T-helper 17 cell (primary cell): ENCODE measurements at regions not wholly inside any gene's neighbourhood (a gene's known extent, or its start where the extent isn't known, plus 50 kb on each side); places are given as distances from the start of the nearest gene placed in this dataset.

Experiments used
- ATAC-seq: fragments of 150-1000 bp; cut with Tn5 transposase; 2 replicates; pipeline ENCODE4 v1.10.0; 2021; ENCODE audit warnings: mild to moderate bottlenecking, moderate library complexity
- DNase-seq, 3 donors: peaks; one replicate each; pipeline versions ENCODE4 v3.0.0 to v3.0.0-alpha.2; 2020 to 2021
- H3K9me3 ChIP-seq: one replicate; pipeline ENCODE4 v1.7.0; 2013; ENCODE audit warnings: low read length, mild to moderate bottlenecking; ENCODE audit not compliant: control insufficient read depth, poor library complexity, severe bottlenecking
- H3K27ac Mint-ChIP-seq: one replicate; pipeline ENCODE4 v1.8.0; 2022; ENCODE audit warnings: mild to moderate bottlenecking, moderate library complexity, mixed read lengths
- H3K27me3 Mint-ChIP-seq: one replicate; pipeline ENCODE4 v1.8.0; 2022; ENCODE audit warnings: mixed read lengths
- H3K36me3 Mint-ChIP-seq: one replicate; pipeline ENCODE4 v1.8.0; 2022; ENCODE audit warnings: low read depth, mixed read lengths
- H3K4me1 Mint-ChIP-seq: one replicate; pipeline ENCODE4 v1.8.0; 2022; ENCODE audit warnings: mild to moderate bottlenecking, mixed read lengths
- H3K4me3 Mint-ChIP-seq: one replicate; pipeline ENCODE4 v1.8.0; 2022; ENCODE audit warnings: mild to moderate bottlenecking, moderate library complexity, mixed read lengths

DNA sequence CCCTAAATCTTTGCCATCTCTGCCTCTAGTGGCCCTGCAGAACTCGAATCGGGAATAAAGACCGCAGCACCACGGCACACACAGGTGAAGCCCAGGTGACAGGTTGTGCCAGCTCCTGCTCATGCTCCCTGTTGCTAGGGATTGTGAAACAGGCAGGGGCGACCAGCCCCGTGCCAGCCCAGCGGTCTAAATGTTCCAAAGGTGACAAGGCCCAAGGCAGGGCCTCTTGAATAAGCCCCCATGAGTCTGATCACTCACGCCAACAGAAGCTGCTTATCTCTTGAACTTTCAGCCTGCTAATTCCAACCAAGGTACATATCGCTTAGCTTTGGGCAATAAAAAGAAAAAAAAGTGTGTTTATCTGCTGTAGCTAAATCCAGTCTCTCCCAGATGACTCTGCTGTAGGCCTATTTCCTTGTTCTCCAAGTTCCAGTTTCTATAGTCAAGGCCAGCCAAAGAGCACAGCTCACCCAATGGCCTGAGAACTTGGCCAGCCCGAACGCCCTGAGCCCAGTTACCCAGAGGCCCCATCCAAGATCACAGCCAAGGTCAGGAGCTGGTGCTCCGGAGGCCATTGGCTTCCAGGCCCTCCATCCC, 191.1 kb upstream of the GPR12 start:
- Mint-ChIP-seq H3K36me3 (no peaks in the 10 kb centered on the region), H3K4me1 (no peaks in the 10 kb centered on the region), H3K27me3 (peaks cover 16% of the 10 kb centered on the region), H3K27ac (no peak overlapping the region), H3K4me3 (no peak overlapping the region)
- H3K9me3 ChIP-seq: no peaks in the 10 kb centered on the region
- no peak for ATAC-seq
- DNase-seq: no peak

DNA sequence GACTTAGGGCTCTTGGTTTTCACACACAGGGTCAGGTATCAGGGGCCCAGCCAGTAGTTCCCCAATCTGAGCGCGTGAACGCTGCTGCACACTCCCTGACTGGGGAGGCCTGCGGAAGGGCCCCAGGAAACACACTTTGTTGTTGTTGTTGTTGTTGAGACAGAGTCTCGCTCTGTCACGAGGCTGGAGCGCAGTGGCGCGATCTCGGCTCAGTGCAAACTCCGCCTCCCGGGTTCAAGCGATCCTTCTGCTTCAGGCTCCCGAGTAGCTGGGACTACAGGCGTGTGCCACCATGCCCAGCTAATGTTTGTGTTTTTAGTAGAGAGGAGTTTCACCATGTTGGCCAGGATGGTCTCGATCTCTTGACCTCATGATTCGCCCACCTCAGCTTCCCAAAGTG, 190.4 kb upstream of the GPR12 start:
- H3K36me3 Mint-ChIP-seq: no peaks in the 10 kb centered on the region
- H3K27me3 Mint-ChIP-seq: peaks cover 18% of the 10 kb centered on the region
- peaks cover 3% of the 10 kb centered on the region for H3K4me1 Mint-ChIP-seq
- no peak for DNase-seq
- no peak overlapping the region for H3K27ac Mint-ChIP-seq
- H3K4me3 Mint-ChIP-seq: no peak overlapping the region
- ATAC-seq: no peak
- H3K9me3 ChIP-seq: no peaks in the 10 kb centered on the region

DNA sequence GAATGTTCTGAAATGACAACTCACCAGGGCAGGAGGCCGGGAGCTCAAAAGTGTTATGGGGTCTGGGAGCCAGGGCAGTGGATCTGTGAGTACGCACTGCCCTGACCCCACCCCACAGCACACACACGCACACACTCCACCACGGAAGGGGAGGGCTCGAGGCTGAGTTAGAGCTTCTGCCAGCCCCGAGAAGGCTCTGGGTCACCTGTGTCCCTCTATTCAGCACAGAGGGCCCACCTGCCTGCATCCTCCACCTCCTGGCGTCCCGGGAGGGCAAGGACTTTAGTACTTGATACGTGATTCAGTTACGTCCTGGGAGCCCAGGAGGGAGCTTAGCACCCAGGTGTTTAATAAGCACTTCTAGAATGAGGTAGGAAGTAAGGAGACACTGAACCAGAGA, 190.0 kb upstream of the GPR12 start:
- peak overlapping the region; percentile 79 for H3K27ac Mint-ChIP-seq
- no peak overlapping the region for H3K4me3 Mint-ChIP-seq
- DNase-seq (no peak), ATAC-seq (no peak)
- H3K4me1 Mint-ChIP-seq: peaks cover 3% of the 10 kb centered on the region
- H3K36me3 Mint-ChIP-seq: no peaks in the 10 kb centered on the region
- H3K9me3 ChIP-seq: no peaks in the 10 kb centered on the region
- peaks cover 21% of the 10 kb centered on the region for H3K27me3 Mint-ChIP-seq

DNA sequence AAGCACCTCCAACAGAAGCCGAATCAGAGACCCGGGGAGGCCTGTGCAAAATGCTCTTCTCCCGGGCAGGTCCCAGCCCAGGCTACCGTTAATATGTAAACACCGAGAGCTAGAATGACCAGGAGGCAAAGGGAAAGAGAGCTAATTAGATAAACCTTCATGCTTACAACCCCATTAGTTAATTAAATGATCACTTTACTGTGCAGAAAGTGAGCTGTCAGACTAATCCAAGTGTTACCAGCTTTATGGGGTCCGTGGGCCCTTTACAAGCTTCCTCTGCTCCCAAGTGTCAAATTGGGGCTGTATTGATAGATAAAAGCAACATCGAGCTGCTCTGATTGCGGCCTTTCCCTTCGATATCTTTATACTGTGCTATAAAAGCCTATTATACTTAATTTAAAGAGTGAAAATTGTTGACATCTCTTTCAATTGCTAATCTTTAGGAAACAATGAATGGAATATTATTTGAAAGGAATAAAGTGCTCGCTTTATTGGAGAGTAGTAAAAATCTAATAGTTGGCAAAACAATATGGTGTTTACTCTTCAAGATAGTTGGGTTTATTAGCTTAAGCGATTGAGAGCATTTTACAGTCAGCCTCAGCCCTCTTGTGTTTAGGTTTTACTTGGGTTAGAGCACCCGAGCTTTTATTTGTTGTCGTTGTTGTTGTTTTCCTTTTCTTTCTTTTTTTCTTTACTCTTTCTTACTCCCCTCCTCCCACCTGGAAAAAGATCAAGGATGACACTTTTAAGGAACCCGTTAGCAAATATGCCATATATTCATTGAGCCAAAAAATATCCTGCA, 189.3 kb upstream of the GPR12 start:
- H3K27me3 Mint-ChIP-seq: peaks cover 19% of the 10 kb centered on the region
- H3K36me3 Mint-ChIP-seq: no peaks in the 10 kb centered on the region
- H3K27ac Mint-ChIP-seq: peak overlapping the region; percentile 79
- ATAC-seq: no peak
- H3K4me3 Mint-ChIP-seq: no peak overlapping the region
- peaks cover 3% of the 10 kb centered on the region for H3K4me1 Mint-ChIP-seq
- DNase-seq: no peak
- H3K9me3 ChIP-seq: no peaks in the 10 kb centered on the region

DNA sequence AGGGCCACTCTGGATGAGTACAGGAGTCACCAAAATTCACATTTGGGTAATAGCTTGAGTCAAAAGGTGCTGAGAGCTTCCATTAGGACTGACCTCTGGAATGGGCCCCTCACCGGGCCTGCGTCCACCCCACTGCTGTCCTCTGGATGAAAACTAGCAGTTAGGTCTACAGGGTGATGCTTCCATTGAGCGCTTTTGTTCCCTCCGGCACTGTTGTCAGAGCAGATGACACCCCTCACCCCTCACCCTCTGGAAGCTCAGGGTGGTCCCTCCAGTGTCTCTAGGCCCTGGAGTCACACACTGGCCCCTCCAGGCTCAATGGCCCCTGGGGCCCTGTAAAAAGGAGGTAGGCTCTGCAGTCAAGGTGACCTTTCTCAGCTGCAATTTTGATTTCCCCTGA, 187.8 kb upstream of the GPR12 start:
- ATAC-seq: no peak
- no peak for DNase-seq
- no peaks in the 10 kb centered on the region for H3K36me3 Mint-ChIP-seq
- no peak overlapping the region for H3K4me3 Mint-ChIP-seq
- peaks cover 3% of the 10 kb centered on the region for H3K4me1 Mint-ChIP-seq
- no peaks in the 10 kb centered on the region for H3K9me3 ChIP-seq
- H3K27ac Mint-ChIP-seq: no peak overlapping the region
- peaks cover 17% of the 10 kb centered on the region for H3K27me3 Mint-ChIP-seq

DNA sequence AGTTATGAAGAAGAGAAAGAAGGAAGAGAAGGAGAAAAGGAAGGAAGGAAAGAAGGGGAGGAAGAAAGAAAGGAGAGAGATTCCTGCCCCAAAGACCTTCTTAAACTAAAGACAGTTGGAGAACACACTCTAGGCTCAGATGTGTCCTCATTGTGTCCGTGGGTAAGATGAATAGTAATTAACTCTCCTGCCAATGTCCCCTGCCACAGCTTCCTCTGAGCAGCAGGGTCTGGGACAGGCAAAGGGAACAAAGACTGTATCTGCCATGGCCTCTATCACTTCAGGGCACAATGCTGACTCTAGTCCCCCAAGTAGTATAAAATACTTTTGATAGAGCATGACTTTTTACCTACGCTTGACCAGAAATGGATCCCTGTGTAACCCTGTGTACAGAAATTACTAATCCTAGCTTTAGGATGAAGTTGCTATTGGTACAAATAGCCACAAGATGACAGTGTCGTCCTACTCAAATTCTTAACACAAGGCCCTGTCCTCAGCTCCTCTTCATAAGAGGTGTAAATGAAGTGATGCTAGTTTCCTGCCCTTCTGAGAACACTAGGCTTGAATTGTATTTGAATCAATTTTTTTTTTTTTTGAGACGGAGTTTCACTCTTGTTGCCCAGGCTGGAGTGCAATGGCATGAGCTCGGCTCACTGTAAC, 186.2 kb upstream of the GPR12 start:
- Mint-ChIP-seq H3K36me3 (no peaks in the 10 kb centered on the region), H3K27me3 (peaks cover 32% of the 10 kb centered on the region), H3K4me3 (no peak overlapping the region), H3K4me1 (peaks cover 3% of the 10 kb centered on the region), H3K27ac (no peak overlapping the region)
- no peak for ATAC-seq
- no peaks in the 10 kb centered on the region for H3K9me3 ChIP-seq
- no peak for DNase-seq

DNA sequence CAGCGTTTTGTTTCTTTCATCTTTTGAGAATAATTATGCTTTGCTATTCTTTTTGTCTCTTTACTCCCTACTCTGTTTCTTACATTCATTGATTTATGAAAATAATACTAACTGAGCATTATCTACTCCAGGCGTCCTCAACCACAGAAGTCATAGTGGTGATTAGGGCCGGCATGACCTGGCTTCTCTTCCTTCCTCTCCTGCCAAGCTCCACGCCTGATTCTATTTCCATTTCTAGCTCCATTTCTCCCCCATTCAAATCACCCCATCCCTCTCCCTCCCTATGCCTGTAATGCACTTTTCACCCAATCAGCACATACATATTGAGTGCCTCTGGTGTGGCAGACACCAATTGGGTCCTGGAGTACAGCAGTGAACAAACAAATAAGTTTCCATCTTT, 183.2 kb upstream of the GPR12 start:
- DNase-seq (no peak), ATAC-seq (no peak)
- H3K4me1 Mint-ChIP-seq: peaks cover 3% of the 10 kb centered on the region
- no peaks in the 10 kb centered on the region for H3K9me3 ChIP-seq
- no peak overlapping the region for H3K4me3 Mint-ChIP-seq
- peaks cover 45% of the 10 kb centered on the region for H3K27me3 Mint-ChIP-seq
- H3K36me3 Mint-ChIP-seq: no peaks in the 10 kb centered on the region
- H3K27ac Mint-ChIP-seq: no peak overlapping the region

DNA sequence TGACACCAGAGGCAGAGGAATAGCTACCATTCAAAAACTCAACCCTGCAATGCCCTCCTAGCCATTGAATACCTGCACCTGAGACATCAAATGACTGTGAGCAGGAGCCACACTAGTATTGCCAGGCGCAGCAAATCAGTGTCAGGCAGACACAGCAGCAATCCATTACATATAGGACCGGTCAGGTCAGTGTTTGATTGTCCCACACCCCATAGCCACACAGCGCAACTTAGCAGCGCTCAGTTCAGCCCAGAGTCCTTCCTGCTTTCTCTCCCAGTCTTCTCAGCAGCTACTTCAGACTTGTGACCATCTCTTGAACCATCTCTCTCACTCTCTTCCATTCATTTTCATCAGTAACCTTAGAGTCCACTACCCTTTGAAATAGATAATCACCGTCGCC, 181.6 kb upstream of the GPR12 start:
- ATAC-seq: no peak
- no peak for DNase-seq
- H3K36me3 Mint-ChIP-seq: no peaks in the 10 kb centered on the region
- peaks cover 45% of the 10 kb centered on the region for H3K27me3 Mint-ChIP-seq
- H3K4me1 Mint-ChIP-seq: peaks cover 3% of the 10 kb centered on the region
- H3K27ac Mint-ChIP-seq: no peak overlapping the region
- no peaks in the 10 kb centered on the region for H3K9me3 ChIP-seq
- no peak overlapping the region for H3K4me3 Mint-ChIP-seq

DNA sequence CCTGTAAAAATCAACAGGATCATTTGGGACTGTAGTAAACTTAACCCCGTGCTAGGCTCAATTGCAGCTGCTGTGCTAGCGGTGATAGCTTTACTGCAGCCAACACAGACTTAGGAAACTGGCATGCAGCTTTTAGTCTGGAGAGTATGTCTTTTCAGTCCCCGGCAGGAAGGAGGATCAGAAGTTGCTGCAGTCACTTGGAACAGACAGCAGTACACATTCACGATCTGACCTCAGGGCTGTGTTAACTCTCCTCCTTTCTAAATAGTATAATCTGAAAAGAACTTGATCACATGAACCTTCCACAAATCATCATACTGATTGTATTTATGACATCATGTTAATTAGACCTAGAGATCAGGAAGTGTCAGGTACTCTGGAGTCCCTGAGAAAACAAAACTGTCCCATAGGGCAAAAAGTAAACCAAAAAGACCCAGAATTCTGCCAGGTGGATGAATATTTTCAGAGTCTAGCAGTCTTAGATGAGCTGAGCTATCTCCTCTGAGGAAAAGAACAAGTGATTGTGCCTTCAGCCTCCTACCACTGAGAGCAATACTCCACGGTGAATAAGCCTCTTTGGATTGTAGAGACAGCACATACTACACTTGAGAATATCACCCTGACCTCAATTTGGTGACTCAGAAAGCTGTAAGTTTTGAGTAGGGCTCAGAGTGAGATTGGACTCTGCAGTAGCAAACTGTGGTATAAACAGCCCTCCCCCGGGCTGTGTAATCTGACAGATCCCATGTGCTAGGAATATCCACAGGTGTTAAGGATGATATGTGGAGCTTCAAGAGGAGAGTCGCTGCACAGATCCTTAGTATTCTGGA, 181.0 kb upstream of the GPR12 start:
- Mint-ChIP-seq H3K27ac (no peak overlapping the region), H3K36me3 (no peaks in the 10 kb centered on the region), H3K4me1 (peaks cover 3% of the 10 kb centered on the region), H3K27me3 (peaks cover 45% of the 10 kb centered on the region), H3K4me3 (peak overlapping the region; percentile 12)
- DNase-seq (no peak), ATAC-seq (no peak)
- no peaks in the 10 kb centered on the region for H3K9me3 ChIP-seq

DNA sequence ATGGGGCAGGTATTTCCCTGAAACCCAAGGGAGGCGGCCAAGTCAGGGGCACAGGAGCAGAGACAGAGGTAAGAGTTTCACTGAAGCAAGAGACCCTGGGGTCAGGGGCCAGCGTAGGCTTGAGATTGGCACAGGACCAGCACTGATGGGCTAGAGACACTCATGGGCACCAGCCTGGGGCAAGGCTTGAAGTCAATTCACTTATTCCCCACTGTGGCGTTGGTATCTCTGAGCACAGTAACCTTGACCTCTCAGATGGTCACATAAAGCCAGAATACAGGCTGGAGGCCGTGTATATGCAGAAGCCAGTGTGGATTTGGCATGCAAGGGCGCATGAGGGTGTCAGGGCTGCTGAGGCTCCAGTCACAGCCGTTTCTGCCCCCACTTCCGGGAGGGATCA, 173.5 kb upstream of the GPR12 start:
- no peaks in the 10 kb centered on the region for H3K9me3 ChIP-seq
- Mint-ChIP-seq H3K27me3 (peaks cover 11% of the 10 kb centered on the region), H3K27ac (no peak overlapping the region), H3K4me1 (peaks cover 5% of the 10 kb centered on the region), H3K4me3 (no peak overlapping the region), H3K36me3 (no peaks in the 10 kb centered on the region)
- no peak for DNase-seq
- ATAC-seq: no peak

DNA sequence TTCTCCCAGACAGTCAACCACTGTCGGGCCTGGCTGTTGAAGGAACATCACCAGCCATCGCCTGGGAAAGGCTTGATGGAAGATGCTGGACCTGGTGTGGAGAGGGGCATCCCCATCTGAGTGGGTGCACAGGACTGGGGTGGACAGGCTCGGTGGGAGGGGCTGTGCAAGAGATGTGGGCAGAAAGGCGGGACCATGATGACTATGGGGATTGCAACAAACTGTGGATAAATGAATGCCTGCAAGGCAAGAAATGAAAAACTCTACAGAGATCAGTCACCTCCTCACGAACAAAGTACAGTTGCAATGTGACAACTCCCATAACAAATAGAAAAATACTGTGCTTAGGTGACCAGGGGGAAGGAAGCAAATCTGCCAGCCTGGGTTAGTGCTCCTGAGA, 171.9 kb upstream of the GPR12 start:
- Mint-ChIP-seq H3K27me3 (peaks cover 19% of the 10 kb centered on the region), H3K4me1 (peaks cover 5% of the 10 kb centered on the region), H3K36me3 (no peaks in the 10 kb centered on the region), H3K27ac (no peak overlapping the region), H3K4me3 (no peak overlapping the region)
- H3K9me3 ChIP-seq: no peaks in the 10 kb centered on the region
- DNase-seq: no peak
- ATAC-seq: no peak

DNA sequence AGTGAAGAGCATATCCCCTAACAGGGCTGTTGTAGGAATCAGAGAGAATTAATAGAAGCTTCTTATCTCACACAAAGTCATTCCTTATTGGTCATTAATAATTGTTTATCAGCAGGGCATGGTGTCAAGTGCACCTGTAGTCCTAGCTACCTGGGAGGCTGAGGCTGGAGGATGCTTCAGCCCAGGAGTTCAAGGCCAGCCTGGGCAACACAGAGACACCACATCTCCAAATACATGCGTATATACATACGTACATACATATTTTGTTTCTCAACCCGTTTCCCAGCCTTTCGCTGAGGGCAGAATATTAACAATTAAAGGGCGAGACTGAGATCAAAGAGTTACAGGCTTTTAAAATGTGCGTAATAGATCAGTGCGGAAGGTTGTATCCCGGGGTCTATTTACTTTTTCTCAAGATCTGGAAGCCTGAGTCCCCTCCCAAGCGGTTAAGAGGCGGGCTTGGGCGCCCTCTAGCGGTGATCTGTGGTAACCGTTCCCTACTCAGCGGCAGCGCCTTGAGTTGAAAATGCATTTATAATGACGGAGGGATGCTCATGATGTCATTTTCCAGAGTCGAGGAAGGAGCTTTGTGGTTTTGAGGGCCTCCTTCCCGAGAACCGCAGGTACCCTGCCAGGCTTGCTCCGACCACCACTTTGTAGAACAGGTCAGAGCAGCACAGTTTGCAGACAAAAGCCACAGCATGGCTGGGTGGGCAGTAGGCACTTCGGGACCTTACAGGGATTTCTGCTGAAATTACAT, 169.6 kb upstream of the GPR12 start:
- Mint-ChIP-seq H3K36me3 (no peaks in the 10 kb centered on the region), H3K4me1 (peaks cover 5% of the 10 kb centered on the region)

More for the DNA sequence above, 169.6 kb upstream of the GPR12 start:
- H3K9me3 ChIP-seq: no peaks in the 10 kb centered on the region
- peak; percentile 64 for ATAC-seq
- Mint-ChIP-seq H3K27me3 (peaks cover 34% of the 10 kb centered on the region), H3K27ac (no peak overlapping the region), H3K4me3 (no peak overlapping the region)
- DNase-seq: peak; percentile 48 to 60 (median 60)
